Calu3 (cell line): ENCODE measurements at regions not wholly inside any gene's neighbourhood (a gene's known extent, or its start where the extent isn't known, plus 50 kb on each side); places are given as distances from the start of the nearest gene placed in this dataset.

Experiments
- BruUV-seq: library from RNA; stranded (reverse); fragments of 400-500 nt; replicated peaks from 2 replicates; lab custom pipeline; 2021; lab: Mats Ljungman, UMichigan
- CTCF ChIA-PET: fragments of 300-600 bp; sonication (Branson Sonifier 250); formaldehyde crosslinking; loops from one replicate; lab custom pipeline; 2022; ENCODE audit warnings: antibody characterized with exemption; lab: Charles Lee
- DNase-seq: peaks from one replicate; pipeline ENCODE4 v3.0.0; 2022
- H3K27ac Mint-ChIP-seq: one replicate; pipeline ENCODE4 v1.8.0; 2022; ENCODE audit warnings: mixed read lengths; ENCODE audit not compliant: unreplicated experiment
- H3K27me3 Mint-ChIP-seq: one replicate; pipeline ENCODE4 v1.8.0; 2022; ENCODE audit warnings: mixed read lengths; ENCODE audit not compliant: unreplicated experiment
- H3K36me3 Mint-ChIP-seq: one replicate; pipeline ENCODE4 v1.8.0; 2022; ENCODE audit warnings: mild to moderate bottlenecking, moderate library complexity, mixed read lengths; ENCODE audit not compliant: insufficient read depth, unreplicated experiment
- H3K4me1 Mint-ChIP-seq: one replicate; pipeline ENCODE4 v1.8.0; 2022; ENCODE audit warnings: mild to moderate bottlenecking, low read depth, mixed read lengths; ENCODE audit not compliant: unreplicated experiment
- H3K4me3 Mint-ChIP-seq: one replicate; pipeline ENCODE4 v1.8.0; 2022; ENCODE audit warnings: mild to moderate bottlenecking, low read depth, moderate library complexity, mixed read lengths; ENCODE audit not compliant: unreplicated experiment
- H3K9me3 Mint-ChIP-seq: one replicate; pipeline ENCODE4 v1.8.0; 2022; ENCODE audit warnings: low read depth, mixed read lengths; ENCODE audit not compliant: unreplicated experiment
- CTCF ChIP-seq: fragments of 200-600 bp; IDR thresholded peaks from one replicate; pipeline ENCODE4 v1.8.0; 2022; ENCODE audit warnings: antibody characterized with exemption; ENCODE audit not compliant: unreplicated experiment
- intact Hi-C: fragments of 100-400 bp; cut with micrococcal nuclease; formaldehyde crosslinking; loops from one replicate; pipeline ENCODE4 v1.10.0; 2022; ENCODE audit not compliant: unreplicated experiment

- TF ChIP-seq CTCF: no peak
- H3K27me3 Mint-ChIP-seq: no peaks in the 10 kb centered on the region
- no peak for DNase-seq
- H3K27ac Mint-ChIP-seq: no peak overlapping the region
- no peaks in the 10 kb centered on the region for H3K36me3 Mint-ChIP-seq
- H3K9me3 Mint-ChIP-seq: peaks cover 5% of the 10 kb centered on the region
- CTCF ChIA-PET: no interaction called here
- H3K4me1 Mint-ChIP-seq: no peaks in the 10 kb centered on the region
- H3K4me3 Mint-ChIP-seq: no peak overlapping the region
- intact Hi-C loops: no loop called here
- BruUV-seq: no TSS peak
These were observed 1105.9 kb downstream of the AMY1C start for GRCh38 chr1:104855550-104855949.

- CTCF ChIA-PET: no interaction called here
- no peak overlapping the region for H3K27ac Mint-ChIP-seq
These were observed 1106.4 kb downstream of the AMY1C start for GRCh38 chr1:104856091-104856490.

GRCh38 chr1:104856518-104856917, 1106.8 kb downstream of the AMY1C start:
- H3K36me3 Mint-ChIP-seq: no peaks in the 10 kb centered on the region

More at GRCh38 chr1:104856091-104856490, 1106.4 kb downstream of the AMY1C start:
- Mint-ChIP-seq H3K9me3 (peaks cover 5% of the 10 kb centered on the region), H3K4me1 (no peaks in the 10 kb centered on the region), H3K4me3 (no peak overlapping the region), H3K27me3 (no peaks in the 10 kb centered on the region), H3K36me3 (no peaks in the 10 kb centered on the region)
- intact Hi-C loops: no loop called here
- BruUV-seq: no TSS peak
- no peak for TF ChIP-seq CTCF
- DNase-seq: no peak

GRCh38 chr1:104868794-104869193, 1119.1 kb downstream of the AMY1C start:
- BruUV-seq: no TSS peak
- CTCF ChIA-PET: no interaction called here
- Mint-ChIP-seq H3K27me3 (no peaks in the 10 kb centered on the region), H3K4me3 (no peak overlapping the region), H3K27ac (no peak overlapping the region), H3K4me1 (no peaks in the 10 kb centered on the region), H3K36me3 (no peaks in the 10 kb centered on the region), H3K9me3 (peaks cover 2% of the 10 kb centered on the region)
- DNase-seq: no peak
- intact Hi-C loops: no loop called here
- no peak for TF ChIP-seq CTCF

More at GRCh38 chr1:104856518-104856917, 1106.8 kb downstream of the AMY1C start:
- H3K27me3 Mint-ChIP-seq: no peaks in the 10 kb centered on the region
- no peaks in the 10 kb centered on the region for H3K4me1 Mint-ChIP-seq
- CTCF ChIA-PET: no interaction called here
- no peak for DNase-seq
- H3K4me3 Mint-ChIP-seq: no peak overlapping the region
- no peak overlapping the region for H3K27ac Mint-ChIP-seq
- peaks cover 5% of the 10 kb centered on the region for H3K9me3 Mint-ChIP-seq
- TF ChIP-seq CTCF: no peak
- BruUV-seq: no TSS peak
- intact Hi-C loops: no loop called here
